DOHH2 (cell line): ENCODE measurements at regions not wholly inside any gene's neighbourhood (a gene's known extent, or its start where the extent isn't known, plus 50 kb on each side); places are given as distances from the start of the nearest gene placed in this dataset.

ENCODE experiments used
- H3F3A ChIP-seq: fragments of 200-600 bp; sonication (generic), shearing (Covaris generic); 2 replicates; pipeline ENCODE4 v1.6.0; 2016; ENCODE audit warnings: antibody characterized with exemption, mild to moderate bottlenecking; ENCODE audit not compliant: control insufficient read depth, insufficient read depth
- H3K27ac ChIP-seq: fragments of 200-600 bp; sonication (generic); 2 replicates; pipeline ENCODE4 v1.5.1; 2014; ENCODE audit warnings: low read depth, mild to moderate bottlenecking, low read length, moderate library complexity
- H3K27me3 ChIP-seq: fragments of 200-600 bp; sonication (generic); 2 replicates; pipeline ENCODE4 v1.6.1; 2014; ENCODE audit warnings: mild to moderate bottlenecking, low read length, mixed read lengths; ENCODE audit not compliant: control insufficient read depth
- H3K36me3 ChIP-seq: fragments of 200-600 bp; sonication (generic); 2 replicates; pipeline ENCODE4 v1.6.1; 2014; ENCODE audit warnings: mild to moderate bottlenecking, low read length, moderate library complexity, mixed read lengths; ENCODE audit not compliant: control insufficient read depth
- H3K4me1 ChIP-seq: fragments of 200-600 bp; sonication (generic); 2 replicates; pipeline ENCODE4 v1.6.1; 2014; ENCODE audit warnings: mild to moderate bottlenecking, low read length, mixed read lengths; ENCODE audit not compliant: control insufficient read depth
- H3K4me2 ChIP-seq: fragments of 200-600 bp; sonication (generic); 2 replicates; pipeline ENCODE4 v1.6.0; 2014; ENCODE audit warnings: mild to moderate bottlenecking, low read length, moderate library complexity
- H3K4me3 ChIP-seq: fragments of 200-600 bp; sonication (generic); 2 replicates; pipeline ENCODE4 v1.5.1; 2014; ENCODE audit warnings: mild to moderate bottlenecking, low read length, mixed read lengths
- H3K79me2 ChIP-seq: fragments of 200-600 bp; sonication (generic); 2 replicates; pipeline ENCODE4 v1.6.1; 2014; ENCODE audit warnings: mild to moderate bottlenecking, low read length, mixed read lengths; ENCODE audit not compliant: control insufficient read depth
- H3K9me2 ChIP-seq: fragments of 200-600 bp; sonication (generic); replicated peaks from 2 replicates; pipeline ENCODE4 v1.6.1; 2014; ENCODE audit warnings: mild to moderate bottlenecking, low read length, mixed read lengths; ENCODE audit not compliant: control insufficient read depth
- H3K9me3 ChIP-seq: fragments of 200-600 bp; sonication (generic); 2 replicates; pipeline ENCODE4 v1.6.1; 2014; ENCODE audit warnings: antibody characterized with exemption, low read length, mixed read lengths; ENCODE audit not compliant: control insufficient read depth, insufficient read depth
- H4K20me1 ChIP-seq: fragments of 200-600 bp; sonication (generic); 2 replicates; pipeline ENCODE4 v1.6.0; 2014; ENCODE audit warnings: low read depth, mild to moderate bottlenecking, antibody characterized with exemption, low read length, moderate library complexity; ENCODE audit not compliant: control insufficient read depth, insufficient read depth
- EZH2phosphoT487 ChIP-seq: fragments of 200-600 bp; sonication (generic); IDR thresholded peaks from 2 replicates; pipeline ENCODE4 v1.6.1; 2017; ENCODE audit warnings: borderline replicate concordance, mild to moderate bottlenecking, antibody characterized with exemption, low read length, moderate library complexity, mixed read lengths
- TF ChIP-seq, protein P1 (sequence below): fragments of 200-600 bp; sonication (generic); IDR thresholded peaks from one replicate; pipeline ENCODE4 v1.5.1; 2014; ENCODE audit warnings: antibody characterized with exemption, mild to moderate bottlenecking, low read depth, low read length; ENCODE audit not compliant: poor library complexity, severe bottlenecking

GRCh38 chr15:87120555-87120954 is 1040.9 kb downstream of the AGBL1 start:
- no peak overlapping the region for H3K27ac ChIP-seq

DNA sequence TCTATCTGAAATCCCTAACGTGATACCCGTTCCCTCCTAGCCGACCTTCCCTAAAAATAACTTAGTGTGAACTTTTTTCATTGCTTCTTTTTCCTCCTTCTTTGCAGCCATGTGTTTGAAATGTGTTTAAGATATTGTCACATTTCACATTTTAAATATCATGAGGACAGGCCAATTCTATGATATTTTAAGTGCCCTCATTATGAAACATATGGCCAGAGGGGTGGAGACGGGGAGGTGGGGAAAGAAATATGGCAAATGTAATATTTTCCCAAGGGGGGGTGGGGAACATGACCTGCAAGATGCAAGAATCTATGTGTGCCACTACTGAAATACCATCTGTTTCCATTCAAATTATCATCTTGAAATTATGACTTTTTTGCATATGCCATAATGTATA is 1039.2 kb downstream of the AGBL1 start:
- Histone ChIP-seq H3K27me3 (no peaks in the 10 kb centered on the region), H3K9me2 (no peaks in the 10 kb centered on the region), H3K79me2 (no peaks in the 10 kb centered on the region), H4K20me1 (no peaks in the 10 kb centered on the region), H3K36me3 (no peaks in the 10 kb centered on the region), H3K9me3 (no peaks in the 10 kb centered on the region), H3F3A (no peaks in the 10 kb centered on the region), H3K27ac (no peak overlapping the region), H3K4me2 (no peak overlapping the region), H3K4me3 (no peak overlapping the region), H3K4me1 (no peaks in the 10 kb centered on the region)
- TF ChIP-seq, protein P1, sequence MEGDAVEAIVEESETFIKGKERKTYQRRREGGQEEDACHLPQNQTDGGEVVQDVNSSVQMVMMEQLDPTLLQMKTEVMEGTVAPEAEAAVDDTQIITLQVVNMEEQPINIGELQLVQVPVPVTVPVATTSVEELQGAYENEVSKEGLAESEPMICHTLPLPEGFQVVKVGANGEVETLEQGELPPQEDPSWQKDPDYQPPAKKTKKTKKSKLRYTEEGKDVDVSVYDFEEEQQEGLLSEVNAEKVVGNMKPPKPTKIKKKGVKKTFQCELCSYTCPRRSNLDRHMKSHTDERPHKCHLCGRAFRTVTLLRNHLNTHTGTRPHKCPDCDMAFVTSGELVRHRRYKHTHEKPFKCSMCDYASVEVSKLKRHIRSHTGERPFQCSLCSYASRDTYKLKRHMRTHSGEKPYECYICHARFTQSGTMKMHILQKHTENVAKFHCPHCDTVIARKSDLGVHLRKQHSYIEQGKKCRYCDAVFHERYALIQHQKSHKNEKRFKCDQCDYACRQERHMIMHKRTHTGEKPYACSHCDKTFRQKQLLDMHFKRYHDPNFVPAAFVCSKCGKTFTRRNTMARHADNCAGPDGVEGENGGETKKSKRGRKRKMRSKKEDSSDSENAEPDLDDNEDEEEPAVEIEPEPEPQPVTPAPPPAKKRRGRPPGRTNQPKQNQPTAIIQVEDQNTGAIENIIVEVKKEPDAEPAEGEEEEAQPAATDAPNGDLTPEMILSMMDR = no peak
- TF ChIP-seq EZH2phosphoT487 = no peak

More at GRCh38 chr15:87120555-87120954, 1040.9 kb downstream of the AGBL1 start:
- TF ChIP-seq, protein P1 = no peak
- TF ChIP-seq EZH2phosphoT487 = no peak
- H3K4me3 ChIP-seq = no peak overlapping the region
- H3K4me2 ChIP-seq = no peak overlapping the region
- no peaks in the 10 kb centered on the region for H3K36me3 ChIP-seq
- H3F3A ChIP-seq = no peaks in the 10 kb centered on the region
- no peaks in the 10 kb centered on the region for H4K20me1 ChIP-seq
- no peaks in the 10 kb centered on the region for H3K9me2 ChIP-seq
- H3K79me2 ChIP-seq = no peaks in the 10 kb centered on the region
- H3K4me1 ChIP-seq = no peaks in the 10 kb centered on the region
- H3K27me3 ChIP-seq = no peaks in the 10 kb centered on the region
- no peaks in the 10 kb centered on the region for H3K9me3 ChIP-seq

DNA sequence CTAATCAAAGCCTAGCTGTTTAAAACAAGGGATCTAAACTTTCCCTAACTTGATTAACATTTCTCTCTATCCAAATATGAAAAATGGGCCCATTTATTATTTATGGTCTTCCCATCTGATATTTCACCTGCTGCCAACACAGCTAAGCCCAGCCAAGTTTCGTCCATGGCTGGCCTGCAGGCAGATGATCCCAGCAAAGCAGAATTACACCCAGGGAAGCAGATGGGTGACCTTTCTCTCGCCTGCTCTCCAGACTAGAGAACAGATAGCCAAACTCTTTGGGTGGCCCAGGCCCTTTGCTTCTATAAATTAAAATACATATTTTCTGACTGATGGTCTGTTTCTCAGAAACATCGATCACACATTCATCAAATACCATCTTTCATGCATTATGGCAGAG is 1038.8 kb downstream of the AGBL1 start:
- Histone ChIP-seq H3K4me3 (no peak overlapping the region), H3K79me2 (no peaks in the 10 kb centered on the region), H3K27me3 (no peaks in the 10 kb centered on the region), H3K27ac (no peak overlapping the region), H3F3A (no peaks in the 10 kb centered on the region), H3K9me2 (no peaks in the 10 kb centered on the region), H3K9me3 (no peaks in the 10 kb centered on the region), H3K36me3 (no peaks in the 10 kb centered on the region), H3K4me2 (no peak overlapping the region), H4K20me1 (no peaks in the 10 kb centered on the region), H3K4me1 (no peaks in the 10 kb centered on the region)
- TF ChIP-seq, protein P1 = no peak
- TF ChIP-seq EZH2phosphoT487 = no peak

DNA sequence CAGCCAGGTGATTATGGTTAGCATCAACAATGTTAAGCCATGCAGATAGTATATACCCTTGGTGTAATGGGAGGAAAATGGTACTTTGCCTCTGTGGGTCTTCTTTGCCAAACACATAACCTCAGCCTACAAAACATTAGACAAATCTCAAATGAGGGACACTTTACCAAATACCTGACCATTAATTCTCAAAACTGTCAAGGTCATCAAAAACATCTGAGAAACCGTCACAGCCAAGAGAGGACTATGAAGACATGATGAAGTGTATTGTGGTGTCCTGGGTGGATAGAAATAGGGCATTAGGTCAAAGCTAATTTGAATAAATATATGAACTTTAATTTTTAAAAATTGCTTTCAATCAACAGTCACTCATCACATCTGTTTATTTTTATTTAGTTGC is 1036.1 kb downstream of the AGBL1 start:
- H3K4me1 ChIP-seq = no peaks in the 10 kb centered on the region
- no peaks in the 10 kb centered on the region for H3F3A ChIP-seq
- H3K27me3 ChIP-seq = no peaks in the 10 kb centered on the region
- no peaks in the 10 kb centered on the region for H3K9me2 ChIP-seq
- H3K36me3 ChIP-seq = no peaks in the 10 kb centered on the region
- no peak overlapping the region for H3K27ac ChIP-seq
- no peak overlapping the region for H3K4me3 ChIP-seq
- H3K79me2 ChIP-seq = no peaks in the 10 kb centered on the region
- H3K9me3 ChIP-seq = no peaks in the 10 kb centered on the region
- no peak for TF ChIP-seq EZH2phosphoT487
- TF ChIP-seq, protein P1 = no peak
- no peak overlapping the region for H3K4me2 ChIP-seq
- no peaks in the 10 kb centered on the region for H4K20me1 ChIP-seq
